ENCODE measurements at regions not wholly inside any gene's neighbourhood (a gene's known extent, or its start where the extent isn't known, plus 50 kb on each side); places are given as distances from the start of the nearest gene placed in this dataset.
A peak's percentile ranks its signal among the peaks of the same experiment; 100 is the strongest.

DNA sequence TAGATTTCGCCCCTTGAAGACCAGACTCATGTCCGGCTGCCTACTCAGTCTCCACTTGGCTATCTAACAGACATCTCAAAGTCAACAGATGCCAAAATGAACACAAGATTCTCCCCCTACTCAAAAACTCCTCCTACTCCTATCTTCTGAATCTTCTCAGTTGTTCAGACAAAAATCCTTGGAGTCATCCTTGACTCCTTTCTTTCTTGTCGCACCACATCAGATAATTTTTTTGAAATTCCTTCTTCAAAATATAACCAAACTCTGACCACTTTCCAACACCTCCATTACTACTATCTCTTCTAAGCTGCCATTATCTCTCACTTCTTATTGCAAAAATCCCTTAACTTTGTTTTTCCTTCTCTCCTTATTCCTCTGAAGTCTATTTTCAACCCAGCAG, 141.9 kb upstream of the SLC7A14 start (continued):
- TF ChIP-seq, protein P1, sequence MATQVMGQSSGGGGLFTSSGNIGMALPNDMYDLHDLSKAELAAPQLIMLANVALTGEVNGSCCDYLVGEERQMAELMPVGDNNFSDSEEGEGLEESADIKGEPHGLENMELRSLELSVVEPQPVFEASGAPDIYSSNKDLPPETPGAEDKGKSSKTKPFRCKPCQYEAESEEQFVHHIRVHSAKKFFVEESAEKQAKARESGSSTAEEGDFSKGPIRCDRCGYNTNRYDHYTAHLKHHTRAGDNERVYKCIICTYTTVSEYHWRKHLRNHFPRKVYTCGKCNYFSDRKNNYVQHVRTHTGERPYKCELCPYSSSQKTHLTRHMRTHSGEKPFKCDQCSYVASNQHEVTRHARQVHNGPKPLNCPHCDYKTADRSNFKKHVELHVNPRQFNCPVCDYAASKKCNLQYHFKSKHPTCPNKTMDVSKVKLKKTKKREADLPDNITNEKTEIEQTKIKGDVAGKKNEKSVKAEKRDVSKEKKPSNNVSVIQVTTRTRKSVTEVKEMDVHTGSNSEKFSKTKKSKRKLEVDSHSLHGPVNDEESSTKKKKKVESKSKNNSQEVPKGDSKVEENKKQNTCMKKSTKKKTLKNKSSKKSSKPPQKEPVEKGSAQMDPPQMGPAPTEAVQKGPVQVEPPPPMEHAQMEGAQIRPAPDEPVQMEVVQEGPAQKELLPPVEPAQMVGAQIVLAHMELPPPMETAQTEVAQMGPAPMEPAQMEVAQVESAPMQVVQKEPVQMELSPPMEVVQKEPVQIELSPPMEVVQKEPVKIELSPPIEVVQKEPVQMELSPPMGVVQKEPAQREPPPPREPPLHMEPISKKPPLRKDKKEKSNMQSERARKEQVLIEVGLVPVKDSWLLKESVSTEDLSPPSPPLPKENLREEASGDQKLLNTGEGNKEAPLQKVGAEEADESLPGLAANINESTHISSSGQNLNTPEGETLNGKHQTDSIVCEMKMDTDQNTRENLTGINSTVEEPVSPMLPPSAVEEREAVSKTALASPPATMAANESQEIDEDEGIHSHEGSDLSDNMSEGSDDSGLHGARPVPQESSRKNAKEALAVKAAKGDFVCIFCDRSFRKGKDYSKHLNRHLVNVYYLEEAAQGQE (IDR thresholded peaks at IDR 0.05; ENCODE audit: borderline replicate concordance), result no peak; the same call in 1 of the 2 replicates
- TF ChIP-seq, protein P1 (CRISPR knock-in tag; IDR thresholded peaks at IDR 0.05; ENCODE audit: low read depth), result no peak
- no peak for TF ChIP-seq TCF7 (IDR thresholded peaks at IDR 0.05; ENCODE audit: borderline replicate concordance)
- TF ChIP-seq ZBTB9 (CRISPR knock-in tag; IDR thresholded peaks at IDR 0.05), result no peak
- TF ChIP-seq, protein P2, sequence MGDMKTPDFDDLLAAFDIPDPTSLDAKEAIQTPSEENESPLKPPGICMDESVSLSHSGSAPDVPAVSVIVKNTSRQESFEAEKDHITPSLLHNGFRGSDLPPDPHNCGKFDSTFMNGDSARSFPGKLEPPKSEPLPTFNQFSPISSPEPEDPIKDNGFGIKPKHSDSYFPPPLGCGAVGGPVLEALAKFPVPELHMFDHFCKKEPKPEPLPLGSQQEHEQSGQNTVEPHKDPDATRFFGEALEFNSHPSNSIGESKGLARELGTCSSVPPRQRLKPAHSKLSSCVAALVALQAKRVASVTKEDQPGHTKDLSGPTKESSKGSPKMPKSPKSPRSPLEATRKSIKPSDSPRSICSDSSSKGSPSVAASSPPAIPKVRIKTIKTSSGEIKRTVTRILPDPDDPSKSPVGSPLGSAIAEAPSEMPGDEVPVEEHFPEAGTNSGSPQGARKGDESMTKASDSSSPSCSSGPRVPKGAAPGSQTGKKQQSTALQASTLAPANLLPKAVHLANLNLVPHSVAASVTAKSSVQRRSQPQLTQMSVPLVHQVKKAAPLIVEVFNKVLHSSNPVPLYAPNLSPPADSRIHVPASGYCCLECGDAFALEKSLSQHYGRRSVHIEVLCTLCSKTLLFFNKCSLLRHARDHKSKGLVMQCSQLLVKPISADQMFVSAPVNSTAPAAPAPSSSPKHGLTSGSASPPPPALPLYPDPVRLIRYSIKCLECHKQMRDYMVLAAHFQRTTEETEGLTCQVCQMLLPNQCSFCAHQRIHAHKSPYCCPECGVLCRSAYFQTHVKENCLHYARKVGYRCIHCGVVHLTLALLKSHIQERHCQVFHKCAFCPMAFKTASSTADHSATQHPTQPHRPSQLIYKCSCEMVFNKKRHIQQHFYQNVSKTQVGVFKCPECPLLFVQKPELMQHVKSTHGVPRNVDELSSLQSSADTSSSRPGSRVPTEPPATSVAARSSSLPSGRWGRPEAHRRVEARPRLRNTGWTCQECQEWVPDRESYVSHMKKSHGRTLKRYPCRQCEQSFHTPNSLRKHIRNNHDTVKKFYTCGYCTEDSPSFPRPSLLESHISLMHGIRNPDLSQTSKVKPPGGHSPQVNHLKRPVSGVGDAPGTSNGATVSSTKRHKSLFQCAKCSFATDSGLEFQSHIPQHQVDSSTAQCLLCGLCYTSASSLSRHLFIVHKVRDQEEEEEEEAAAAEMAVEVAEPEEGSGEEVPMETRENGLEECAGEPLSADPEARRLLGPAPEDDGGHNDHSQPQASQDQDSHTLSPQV (IDR thresholded peaks at IDR 0.05), result peak; percentile 34; the same call in 1 of the 2 replicates
- no peak for TF ChIP-seq ZFX (CRISPR knock-in tag; IDR thresholded peaks at IDR 0.05)
- peak; percentile 48 for TF ChIP-seq POLR2H (tag; IDR thresholded peaks at IDR 0.05; ENCODE audit: low read depth)
- no peak for TF ChIP-seq GTF2E2 (tag; IDR thresholded peaks at IDR 0.05)
- TF ChIP-seq L3MBTL2 (IDR thresholded peaks at IDR 0.05), result no peak; the same call in 1 of the 2 replicates
- no peak for TF ChIP-seq CTCF (IDR thresholded peaks at IDR 0.05 in 2 of 3, conservative IDR thresholded peaks at IDR 0.05 in 1 of 3; ENCODE audit: insufficient read depth in 2 of 3, low read depth in 1 of 3, low read length in 3 of 3)
- TF ChIP-seq NELFE (IDR thresholded peaks at IDR 0.05; ENCODE audit: insufficient read depth, insufficient read length), result no peak
- TF ChIP-seq FIP1L1 (IDR thresholded peaks at IDR 0.05; ENCODE audit: low read depth, low read length, poor library complexity, severe bottlenecking), result no peak
- TF ChIP-seq ZNF57 (CRISPR knock-in tag; IDR thresholded peaks at IDR 0.05), result no peak

All from K562 (cell line).